Bronchial epithelial cell (primary cell): ENCODE measurements at regions not wholly inside any gene's neighbourhood (a gene's known extent, or its start where the extent isn't known, plus 50 kb on each side); places are given as distances from the start of the nearest gene placed in this dataset.

Experiments
- DNase-seq: peaks from one replicate; pipeline ENCODE4 v3.0.0-alpha.2; 2010; ENCODE audit warnings: low read depth
- FAIRE-seq: peaks from 2 replicates; lab custom pipeline; 2011; peaks lifted over from hg19 to GRCh38; lab: Jason Lieb, UNC
- H3K27me3 ChIP-seq: 2 replicates; pipeline ENCODE4 v1.5.1; 2011; ENCODE audit warnings: low read length; ENCODE audit not compliant: control insufficient read depth, insufficient read depth
- H3K36me3 ChIP-seq: 2 replicates; pipeline ENCODE4 v1.5.1; 2011; ENCODE audit warnings: low read length; ENCODE audit not compliant: control insufficient read depth, insufficient read depth
- H3K4me3 ChIP-seq: 2 replicates; pipeline ENCODE4 v1.5.1; 2011; ENCODE audit warnings: mild to moderate bottlenecking, low read depth, low read length, control low read depth
- CTCF ChIP-seq: IDR thresholded peaks from 2 replicates; pipeline ENCODE4 v1.5.1; 2011; ENCODE audit warnings: mild to moderate bottlenecking, moderate library complexity, low read length, control low read depth, inconsistent platforms; ENCODE audit not compliant: insufficient read depth, severe bottlenecking

- Histone ChIP-seq H3K36me3 (no peaks in the 10 kb centered on the region), H3K27me3 (no peaks in the 10 kb centered on the region), H3K4me3 (no peak overlapping the region)
- no peak for TF ChIP-seq CTCF
- FAIRE-seq (no peak), DNase-seq (no peak)
These were observed 135.3 kb downstream of the MAIP1 start for GRCh38 chr2:200090683-200091082.

DNA sequence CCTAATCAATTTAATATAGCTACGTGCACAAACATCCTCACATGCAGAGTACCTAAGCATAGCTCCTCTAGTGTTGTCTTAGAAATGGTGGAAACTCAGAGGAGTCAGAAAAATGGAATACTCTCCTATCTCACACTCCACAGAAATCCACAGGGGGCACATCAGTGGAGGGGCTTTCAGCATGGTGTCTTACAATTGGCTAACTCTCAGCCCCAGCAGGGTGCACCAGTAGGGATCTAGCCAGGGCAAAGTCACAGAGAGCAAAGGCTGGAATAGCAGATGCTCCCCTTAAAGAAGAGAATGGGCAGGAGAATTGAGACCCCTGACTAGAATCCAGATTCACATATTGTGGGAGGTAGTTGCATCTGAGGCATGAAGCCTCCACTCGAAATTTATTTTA is 135.7 kb downstream of the MAIP1 start:
- DNase-seq = no peak
- Histone ChIP-seq H3K27me3 (no peaks in the 10 kb centered on the region), H3K36me3 (no peaks in the 10 kb centered on the region), H3K4me3 (no peak overlapping the region)
- TF ChIP-seq CTCF = no peak
- FAIRE-seq = no peak

DNA sequence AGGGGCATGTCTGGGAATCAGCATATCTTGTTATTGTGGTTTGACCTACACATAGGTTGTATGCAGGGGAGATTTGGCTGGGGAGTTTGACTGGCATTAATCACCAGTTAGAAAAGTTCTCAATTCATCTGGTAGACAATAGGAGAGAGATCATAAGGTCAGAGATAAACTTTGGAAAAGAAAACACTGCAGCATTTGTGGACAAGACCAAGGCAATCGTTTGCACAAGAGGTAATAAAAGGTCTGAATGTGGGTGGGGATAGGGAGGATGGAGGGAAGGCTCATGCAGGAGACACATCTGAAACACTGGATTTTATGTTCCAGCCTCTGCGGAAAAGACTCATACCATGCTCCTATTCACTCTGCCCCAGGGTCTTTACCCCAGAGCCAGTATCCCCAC is 136.9 kb downstream of the MAIP1 start:
- DNase-seq (no peak), FAIRE-seq (no peak)
- no peaks in the 10 kb centered on the region for H3K36me3 ChIP-seq
- no peak for TF ChIP-seq CTCF
- H3K27me3 ChIP-seq = no peaks in the 10 kb centered on the region
- no peak overlapping the region for H3K4me3 ChIP-seq

DNA sequence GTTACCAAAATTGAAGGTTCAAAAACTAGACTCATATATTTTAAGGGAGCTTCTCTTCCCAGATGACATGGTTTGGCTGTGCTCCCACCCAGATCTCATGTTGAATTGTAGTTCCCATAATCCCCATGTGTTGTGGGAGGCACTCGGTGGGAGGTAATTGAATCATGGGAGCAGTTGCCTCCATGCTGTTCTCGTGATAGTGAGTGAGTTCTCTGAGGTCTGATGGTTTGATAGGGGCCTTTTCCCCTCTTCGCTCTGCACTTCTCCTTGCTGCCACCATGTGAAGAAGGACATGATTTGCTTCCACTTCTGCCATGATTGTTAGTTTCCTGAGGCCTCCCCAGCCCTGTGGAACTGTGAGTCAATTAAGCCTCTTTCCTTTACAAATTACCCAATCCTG is 140.1 kb downstream of the MAIP1 start:
- no peak for FAIRE-seq
- H3K4me3 ChIP-seq = no peak overlapping the region
- TF ChIP-seq CTCF = no peak
- no peaks in the 10 kb centered on the region for H3K36me3 ChIP-seq
- H3K27me3 ChIP-seq = no peaks in the 10 kb centered on the region
- no peak for DNase-seq

GRCh38 chr2:200099256-200099655 is 143.9 kb downstream of the MAIP1 start:
- Histone ChIP-seq H3K36me3 (no peaks in the 10 kb centered on the region), H3K27me3 (no peaks in the 10 kb centered on the region), H3K4me3 (no peak overlapping the region)
- TF ChIP-seq CTCF = no peak
- no peak for FAIRE-seq
- no peak for DNase-seq

DNA sequence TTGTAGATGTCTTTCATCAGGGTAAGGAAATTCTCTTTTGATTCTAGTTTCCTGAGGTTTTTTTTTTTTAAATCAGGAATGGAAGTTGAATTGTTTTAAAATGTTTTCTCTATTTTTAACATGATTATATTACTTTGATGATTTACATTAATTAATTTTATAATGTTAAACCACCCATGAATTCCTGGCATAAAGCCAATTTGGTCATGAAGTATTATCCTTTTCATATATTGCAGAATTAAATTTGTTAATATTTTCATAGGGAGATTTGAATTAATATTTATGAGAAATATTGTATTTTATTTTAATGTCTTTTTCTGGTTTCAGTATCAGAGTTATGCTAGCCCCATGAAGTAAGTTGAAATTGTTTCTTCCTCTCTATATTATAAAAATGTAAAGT is 144.6 kb downstream of the MAIP1 start:
- DNase-seq (no peak), FAIRE-seq (no peak)
- no peaks in the 10 kb centered on the region for H3K36me3 ChIP-seq
- no peaks in the 10 kb centered on the region for H3K27me3 ChIP-seq
- no peak for TF ChIP-seq CTCF
- no peak overlapping the region for H3K4me3 ChIP-seq
